UCSD-AML1 (cell line): ENCODE measurements at regions not wholly inside any gene's neighbourhood (a gene's known extent, or its start where the extent isn't known, plus 50 kb on each side); places are given as distances from the start of the nearest gene placed in this dataset.

Experiments
- DNase-seq: peaks from one replicate; lab custom pipeline; 2025; ENCODE audit not compliant: unreplicated experiment; lab: John Stamatoyannopoulos, UW

DNA sequence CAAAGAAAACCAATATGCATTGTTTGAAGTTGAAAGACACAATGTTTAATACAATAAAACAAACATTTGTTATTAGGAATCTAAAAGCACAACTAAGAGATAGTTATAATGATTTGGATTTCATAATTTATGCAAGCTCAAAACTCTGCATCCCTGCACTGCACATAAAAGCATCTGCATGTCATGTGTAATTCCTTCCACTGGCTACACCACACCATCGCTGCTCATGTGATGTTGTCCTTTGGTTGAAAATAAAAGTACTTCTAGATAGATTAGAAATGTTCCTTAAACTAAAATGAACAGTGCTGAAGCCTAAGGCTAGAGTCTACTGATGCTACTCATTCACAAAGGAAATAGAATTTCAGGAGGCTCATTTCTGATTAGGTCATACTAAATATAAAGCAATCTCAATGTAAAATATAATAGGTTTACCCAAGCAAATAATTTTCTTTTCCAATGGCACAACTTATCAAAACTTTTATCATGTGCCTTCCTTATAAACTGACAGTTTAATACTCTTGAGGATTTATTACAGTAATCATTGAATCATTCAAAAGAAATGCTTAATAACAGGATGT, 130.8 kb upstream of the DKK2 start:
- no peak for DNase-seq

DNA sequence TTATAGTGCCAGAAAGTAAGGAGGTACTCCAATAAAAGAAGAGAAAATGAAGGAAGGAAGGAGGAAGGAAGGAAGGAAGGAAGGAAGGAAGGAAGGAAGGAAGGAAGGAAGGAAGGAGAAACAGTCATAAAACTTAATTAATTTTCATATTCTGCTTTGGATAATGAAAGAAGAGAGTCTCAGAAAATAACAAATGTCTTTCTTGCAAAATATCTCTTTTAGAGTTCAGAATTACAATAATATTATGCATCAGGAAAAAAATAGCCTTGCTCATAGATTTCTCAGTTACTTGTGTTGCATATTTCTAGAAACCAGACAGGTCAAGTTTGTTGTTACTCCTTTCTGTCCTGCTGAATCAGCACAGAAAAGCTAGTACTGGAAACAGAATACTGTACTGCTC, 130.1 kb upstream of the DKK2 start:
- DNase-seq: no peak

DNA sequence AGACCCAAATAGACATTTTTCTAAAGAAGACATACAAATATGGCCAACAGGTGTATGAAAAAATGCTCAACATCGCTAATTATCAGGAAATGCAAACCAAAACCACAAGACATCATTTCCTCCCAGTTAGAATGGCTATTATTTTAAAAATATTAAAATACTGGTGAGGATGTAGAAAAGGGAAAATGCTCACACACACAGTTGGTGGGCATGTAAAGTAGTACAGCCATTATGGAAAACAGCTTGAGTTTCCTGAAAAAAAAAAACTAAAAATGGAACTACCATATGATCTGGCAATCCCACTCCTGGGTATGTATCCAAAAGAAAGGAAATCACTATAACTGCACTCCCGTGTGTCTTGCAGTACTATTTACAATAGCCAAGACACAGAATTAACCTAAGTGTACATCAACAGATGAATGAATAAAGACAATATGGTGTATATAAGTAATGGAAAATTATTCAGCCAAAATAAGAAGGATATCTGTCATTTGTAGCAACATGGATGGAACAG, 128.9 kb upstream of the DKK2 start:
- no peak for DNase-seq

DNA sequence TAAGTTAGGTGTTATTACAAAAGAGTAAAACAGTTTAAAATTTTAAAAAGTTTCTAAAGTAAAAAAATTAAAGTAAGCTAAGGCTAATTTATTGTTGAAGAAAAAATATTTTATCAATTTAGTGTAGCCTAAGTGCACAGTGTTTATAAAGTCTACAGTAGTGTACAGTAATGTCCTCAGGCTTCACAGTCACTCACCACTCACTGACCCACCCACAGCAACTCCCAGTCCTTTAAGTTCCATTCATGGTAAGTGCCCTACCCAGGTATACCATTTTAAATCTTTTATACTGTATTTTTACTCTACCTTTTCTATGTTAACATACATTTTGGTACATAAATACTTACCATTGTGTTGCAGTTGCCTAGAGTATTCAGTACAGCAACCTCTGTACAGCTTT, 120.3 kb upstream of the DKK2 start:
- DNase-seq: no peak

DNA sequence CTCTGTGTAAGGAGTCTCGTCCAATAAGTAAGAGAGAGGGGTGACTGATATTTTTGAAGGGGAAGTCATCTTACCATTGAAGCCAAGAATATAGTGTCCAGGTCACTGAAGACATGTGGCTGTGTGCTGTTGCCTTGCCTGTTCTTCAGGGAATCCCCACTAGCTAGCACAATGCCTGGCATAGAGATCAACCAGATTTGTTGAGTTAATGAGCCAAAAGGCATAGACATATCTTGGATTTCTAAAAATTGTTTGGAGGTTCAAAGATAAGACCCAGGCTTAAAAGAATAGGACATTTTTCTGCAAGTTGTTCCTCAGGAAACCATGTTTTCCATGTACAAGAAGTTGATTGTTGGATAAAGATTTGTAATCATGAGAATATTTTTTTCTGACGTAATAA, 119.3 kb upstream of the DKK2 start:
- DNase-seq: no peak

DNA sequence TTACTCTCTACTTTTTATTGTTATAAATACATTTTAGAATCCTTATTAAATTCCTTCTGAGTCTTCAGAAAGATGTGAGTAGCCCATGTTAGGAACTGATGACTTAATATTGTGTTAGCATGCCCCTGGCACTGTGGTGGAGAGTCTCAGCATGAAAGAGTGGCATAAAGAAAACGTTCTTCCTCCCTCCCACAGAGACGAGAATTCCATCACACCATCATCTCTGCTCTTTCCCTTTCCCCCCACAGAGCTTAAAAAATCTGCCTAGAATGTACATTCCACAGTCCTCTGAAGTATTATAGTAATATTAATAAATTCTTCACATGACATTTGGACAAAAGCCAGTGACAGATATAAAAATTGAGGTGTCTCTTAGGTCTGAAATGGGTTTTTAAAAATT, 117.8 kb upstream of the DKK2 start:
- DNase-seq: no peak

DNA sequence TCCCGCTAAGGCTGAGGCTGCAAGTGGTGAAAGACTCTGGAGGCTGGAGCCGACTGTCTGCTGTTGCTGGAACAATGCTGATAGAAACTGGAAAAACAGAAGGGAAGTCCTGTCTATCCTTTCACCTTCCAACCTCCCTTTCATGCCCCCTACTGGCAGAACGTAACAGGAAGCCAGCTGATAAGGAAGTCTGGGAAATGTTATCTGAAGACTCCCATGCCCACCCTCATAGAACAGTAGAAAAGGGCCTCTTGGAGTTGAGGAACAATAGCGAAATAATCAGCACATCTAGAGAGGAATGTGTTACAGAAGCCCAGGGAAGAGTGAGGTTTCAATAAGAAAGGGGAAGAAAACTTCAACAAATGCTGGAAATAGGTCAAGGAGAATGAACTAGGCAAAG, 117.1 kb upstream of the DKK2 start:
- DNase-seq: no peak

DNA sequence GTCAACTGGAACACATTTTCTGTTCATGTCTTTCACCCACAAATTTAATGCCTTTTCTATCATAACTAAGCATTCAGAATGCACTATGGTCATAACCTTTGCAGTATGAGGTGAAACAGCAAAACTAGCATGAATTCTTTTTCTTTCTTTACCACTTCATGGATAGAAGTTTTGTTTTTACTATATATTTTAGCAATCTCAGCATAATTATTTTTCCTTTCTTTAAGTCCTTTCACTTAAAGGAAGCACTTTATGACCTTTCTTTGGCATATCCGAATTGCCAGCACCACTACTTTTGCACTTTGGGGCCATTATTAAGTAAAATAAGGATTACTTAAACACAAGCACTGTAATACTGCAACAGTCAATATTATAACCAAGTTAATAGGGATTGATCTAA, 115.1 kb upstream of the DKK2 start:
- DNase-seq: no peak

DNA sequence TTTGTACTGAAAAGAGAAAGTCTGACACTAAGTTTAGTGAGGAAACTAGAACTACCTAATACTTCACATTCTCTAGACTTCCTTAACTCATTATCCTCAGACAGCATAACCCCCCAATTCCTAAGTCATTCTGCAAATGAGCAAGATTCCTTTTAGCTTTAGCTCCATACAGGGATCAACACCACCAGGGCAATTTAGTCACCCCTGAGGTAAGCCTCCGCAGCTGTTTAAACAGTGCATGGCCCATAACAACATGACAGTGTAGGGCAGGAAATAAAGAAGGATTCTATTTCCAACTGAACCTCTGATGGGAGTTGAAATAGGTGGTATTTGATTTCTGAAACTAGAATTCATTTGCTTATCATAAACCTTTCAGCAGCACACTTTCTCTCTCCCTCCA, 112.8 kb upstream of the DKK2 start:
- no peak for DNase-seq

DNA sequence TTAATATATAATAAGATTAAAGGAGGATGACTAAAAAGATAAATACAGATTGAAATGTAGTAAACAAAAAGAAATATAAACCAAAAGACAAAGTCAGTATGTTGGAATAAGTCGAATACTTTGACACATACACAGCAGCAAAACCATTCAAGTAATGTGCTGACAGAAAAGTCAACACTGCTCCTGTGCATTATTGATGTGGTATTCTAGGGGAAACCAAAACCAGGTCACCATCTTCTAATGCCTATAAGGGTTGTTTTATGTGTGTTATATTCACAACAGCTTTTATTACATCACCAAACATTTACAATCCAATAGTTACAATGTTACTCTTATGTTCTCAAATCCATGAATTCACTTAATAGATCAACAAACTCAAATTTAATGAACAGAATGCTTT, 111.8 kb upstream of the DKK2 start:
- DNase-seq: no peak

DNA sequence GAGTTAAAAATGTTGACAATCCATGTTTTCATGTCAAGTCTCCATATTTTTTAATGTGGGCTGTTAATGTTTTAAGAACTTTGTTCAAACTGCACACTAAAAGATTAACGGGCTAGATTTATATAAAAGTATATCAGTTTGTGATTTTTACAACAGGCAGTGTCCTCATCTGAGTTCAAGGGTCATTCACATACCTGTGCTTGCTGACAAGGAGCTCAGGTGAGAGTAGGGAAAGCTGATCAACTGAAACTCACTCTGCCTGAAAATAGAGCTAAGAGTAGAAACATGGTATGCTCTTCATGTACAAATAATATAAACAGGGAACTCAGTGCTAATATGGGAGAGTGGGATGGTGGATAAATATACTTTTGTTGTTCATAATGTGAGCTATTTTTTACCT, 102.3 kb upstream of the DKK2 start:
- no peak for DNase-seq

DNA sequence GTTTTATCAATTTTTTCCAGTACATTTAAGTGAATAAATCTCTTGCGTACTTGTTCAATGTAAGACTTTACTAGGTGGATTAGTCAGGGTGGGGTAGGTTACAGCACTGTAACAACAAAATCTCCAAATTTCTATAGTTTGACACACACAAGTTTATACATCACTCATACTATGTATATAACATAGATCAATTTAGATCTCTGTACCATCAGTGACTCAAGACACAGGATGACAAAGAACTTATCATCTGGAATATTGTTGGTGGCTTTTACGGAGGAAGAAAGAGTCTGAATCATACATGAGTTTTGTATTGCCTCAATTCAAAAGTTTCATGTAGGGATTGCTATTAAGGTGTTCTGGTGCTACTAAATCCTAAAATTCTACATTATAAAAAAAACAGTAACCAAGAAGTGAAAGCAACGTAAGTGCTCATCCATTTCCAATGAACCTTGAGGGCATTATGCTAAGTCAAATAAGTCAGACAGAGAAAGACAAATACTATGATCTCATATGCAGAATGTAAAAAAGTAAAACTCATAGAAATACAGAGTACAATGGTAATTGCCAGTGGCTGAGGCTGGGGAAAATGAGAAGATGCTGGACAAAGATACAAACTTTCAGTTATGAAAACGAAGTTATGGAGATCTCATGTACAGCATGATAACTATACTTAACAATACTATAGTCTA, 98.0 kb upstream of the DKK2 start:
- no peak for DNase-seq

DNA sequence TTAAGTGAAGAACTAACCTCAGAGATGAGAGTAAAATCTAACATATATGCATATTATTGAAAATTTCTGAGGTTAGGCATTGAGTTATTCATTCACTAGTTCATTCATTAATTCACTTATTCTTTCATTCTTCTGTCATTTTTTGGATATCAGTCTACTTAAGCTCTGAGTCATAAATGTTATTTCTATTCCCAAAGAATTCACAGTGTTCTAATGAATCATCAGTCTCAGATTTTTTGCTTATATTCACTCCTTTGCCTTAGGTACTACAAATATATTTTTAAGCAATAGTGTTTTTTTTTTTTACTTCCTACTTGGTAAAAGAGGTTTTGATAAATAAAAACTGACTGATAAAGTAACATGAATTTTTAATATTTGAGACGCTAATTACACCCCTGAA, 95.2 kb upstream of the DKK2 start:
- no peak for DNase-seq

DNA sequence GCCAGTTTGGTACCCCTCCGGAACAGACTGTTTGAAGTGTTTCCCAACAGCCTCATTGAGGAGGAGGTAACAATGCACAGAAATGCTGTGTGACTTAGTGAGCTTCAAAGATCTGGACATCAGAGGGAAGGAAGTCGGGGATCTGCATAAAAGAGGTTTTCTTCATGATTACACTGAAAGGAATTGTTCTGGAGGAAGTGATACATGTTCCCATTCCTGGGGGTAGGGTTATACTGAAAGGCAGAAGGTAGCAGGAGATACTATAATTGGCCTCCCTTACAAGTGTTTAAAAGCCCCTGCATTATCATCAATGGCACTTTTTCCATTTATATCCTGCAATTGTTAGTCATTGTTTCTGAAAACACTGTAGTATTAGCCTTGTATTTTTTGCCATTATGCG, 94.0 kb upstream of the DKK2 start:
- no peak for DNase-seq

DNA sequence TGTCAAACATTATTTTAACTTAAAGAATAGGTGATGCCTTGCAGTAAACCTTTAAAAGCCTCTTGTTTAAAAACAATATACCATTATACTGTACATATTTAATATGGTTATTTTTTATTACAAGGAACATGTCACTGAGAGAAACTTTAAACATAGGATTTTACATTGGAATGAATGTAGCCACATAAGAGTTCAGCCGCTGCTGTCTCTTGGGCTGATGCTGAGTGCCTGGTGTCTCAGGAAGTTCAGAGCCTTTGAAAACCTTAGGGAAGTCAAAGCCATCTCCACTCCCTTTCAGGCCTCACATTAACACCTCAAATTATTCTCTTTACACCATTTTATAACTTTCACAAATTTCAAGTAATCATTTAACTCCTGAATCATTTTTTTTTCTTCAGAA, 93.5 kb upstream of the DKK2 start:
- DNase-seq: no peak

DNA sequence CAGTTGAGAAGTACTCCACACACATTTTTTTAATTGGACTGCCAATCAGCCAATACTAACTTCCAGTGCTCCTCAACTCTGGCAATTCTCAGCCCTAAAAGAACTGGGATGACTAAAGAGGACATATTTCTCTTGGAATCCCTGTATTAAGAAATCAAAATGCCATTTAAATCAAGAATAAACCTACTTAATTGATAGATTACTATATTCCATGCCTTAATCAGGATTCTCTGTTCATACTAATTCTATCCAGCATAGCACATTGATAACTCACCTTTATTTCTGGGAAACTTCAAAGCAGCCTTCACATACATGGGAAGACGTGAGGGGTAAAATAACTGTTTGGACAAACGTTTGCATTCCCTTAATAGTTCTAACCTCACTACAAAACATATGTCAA, 93.0 kb upstream of the DKK2 start:
- no peak for DNase-seq

DNA sequence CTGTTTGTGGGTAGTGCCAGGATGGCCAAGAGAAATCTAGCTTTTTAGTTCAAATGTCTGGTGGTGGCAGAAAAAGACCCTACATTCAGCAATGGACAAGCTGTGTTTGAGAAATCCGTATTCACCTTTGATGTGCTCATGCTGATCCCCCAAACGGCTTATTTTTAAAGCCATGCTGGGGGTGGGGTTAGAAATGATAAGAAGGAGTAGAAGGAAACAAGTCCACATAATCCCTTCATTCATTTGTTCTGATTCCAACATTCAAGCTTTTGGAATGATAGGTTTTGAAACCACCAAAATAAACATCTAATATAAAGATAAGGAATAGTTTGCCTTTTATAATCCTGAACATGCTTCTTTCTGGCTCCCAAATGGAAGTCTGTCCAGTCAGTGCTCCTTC, 92.0 kb upstream of the DKK2 start:
- no peak for DNase-seq

DNA sequence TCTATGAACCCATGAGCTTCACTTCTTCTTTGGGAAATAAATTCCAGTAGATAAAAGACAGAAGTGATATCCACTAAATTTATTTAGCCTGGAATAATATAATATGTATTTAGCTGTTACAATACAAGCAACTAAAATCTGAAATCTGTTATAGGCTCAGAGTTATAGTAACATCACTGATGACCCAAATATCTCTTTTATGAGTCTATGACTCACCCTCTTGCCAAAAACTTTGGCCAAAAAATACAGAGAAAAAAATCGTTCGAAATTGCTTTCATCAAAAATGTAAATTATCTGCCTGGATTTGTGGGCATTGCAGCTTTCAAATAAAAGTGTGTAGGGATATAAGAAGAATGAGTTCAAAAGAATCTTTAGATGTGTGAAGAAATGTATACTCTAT, 89.4 kb upstream of the DKK2 start:
- no peak for DNase-seq

DNA sequence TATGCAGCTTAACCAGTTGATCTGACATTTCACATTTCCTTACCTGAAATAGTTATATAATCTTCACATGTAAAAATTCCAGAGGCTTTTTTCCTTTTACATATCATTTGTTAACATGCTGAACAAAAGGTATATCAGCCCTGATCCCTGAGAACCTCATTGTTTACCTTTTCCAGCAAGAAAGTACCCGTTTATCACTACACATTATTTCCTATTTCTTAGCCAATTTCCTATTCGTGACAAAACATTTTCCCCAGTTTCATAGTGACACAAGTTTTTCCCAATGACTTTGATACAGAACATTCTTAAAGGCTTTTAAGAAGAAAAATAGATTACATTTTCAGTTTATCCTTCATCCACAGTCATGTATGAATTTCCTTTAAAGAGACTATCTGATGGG, 86.6 kb upstream of the DKK2 start:
- no peak for DNase-seq

DNA sequence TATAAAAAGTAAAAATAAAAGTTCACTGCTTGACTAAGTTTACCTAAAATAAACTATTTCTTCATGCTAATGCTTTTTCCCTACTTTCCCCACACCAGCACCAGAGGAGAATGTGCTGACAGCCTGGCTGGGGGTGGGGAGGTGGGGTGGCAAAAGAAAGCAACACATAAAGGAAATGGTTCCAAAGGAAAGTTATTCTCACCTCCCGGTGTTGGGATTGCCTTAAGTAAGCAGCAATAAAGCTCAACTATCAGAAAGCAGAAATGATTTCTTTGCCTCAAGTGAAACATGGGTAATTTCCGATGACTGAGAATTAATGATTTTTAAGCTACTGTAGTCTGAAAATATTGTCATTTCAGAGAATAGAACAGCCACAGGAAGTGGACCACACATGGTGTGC, 84.5 kb upstream of the DKK2 start:
- no peak for DNase-seq

DNA sequence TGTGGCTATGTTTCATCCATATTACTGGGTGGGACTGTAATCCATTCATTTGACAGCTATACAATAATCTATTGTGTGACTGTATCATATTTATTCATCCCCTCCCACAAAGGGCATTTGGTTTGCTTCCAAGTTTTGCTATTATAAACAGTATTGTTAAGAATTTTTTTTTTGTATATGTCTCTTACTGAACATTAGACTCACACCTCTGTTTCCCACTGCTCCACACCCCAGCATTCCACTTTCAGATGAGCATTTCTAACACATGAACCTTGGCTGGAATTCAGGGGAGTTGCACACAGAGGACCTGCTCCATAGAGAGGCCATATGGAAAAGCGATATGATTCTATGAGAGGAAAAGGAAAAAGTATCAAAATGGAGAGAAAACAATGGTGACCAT, 81.6 kb upstream of the DKK2 start:
- DNase-seq: no peak

DNA sequence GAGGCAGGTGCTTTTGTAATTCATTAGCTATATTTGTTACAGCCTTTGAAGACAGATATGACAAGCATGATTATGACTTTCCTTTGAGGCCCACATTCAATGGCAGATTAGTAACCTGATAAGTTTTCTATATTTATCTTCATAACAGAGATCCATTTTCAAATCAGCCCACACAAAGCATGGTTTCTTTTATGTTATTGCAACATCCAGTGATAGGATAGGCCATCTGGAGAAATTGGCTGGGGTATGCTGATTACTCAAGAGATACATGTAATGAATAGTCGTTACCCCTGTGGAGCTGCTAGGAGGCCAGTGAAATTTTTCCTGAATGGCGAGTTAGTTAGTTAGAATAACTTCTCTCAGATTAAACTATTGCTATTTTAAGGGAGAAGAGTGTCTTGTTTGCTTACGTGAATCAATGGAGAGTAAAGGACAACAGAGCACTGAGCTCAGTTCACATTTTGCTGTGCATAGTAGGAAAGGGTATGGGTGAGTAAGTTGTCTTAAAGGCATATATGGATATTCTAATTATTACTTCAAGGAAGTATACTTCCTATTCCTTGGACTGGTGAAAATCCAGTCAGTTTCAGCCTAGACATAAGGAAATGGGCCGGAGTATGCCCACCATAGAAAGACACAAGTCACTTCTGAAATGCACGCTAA, 79.2 kb upstream of the DKK2 start:
- DNase-seq: no peak

DNA sequence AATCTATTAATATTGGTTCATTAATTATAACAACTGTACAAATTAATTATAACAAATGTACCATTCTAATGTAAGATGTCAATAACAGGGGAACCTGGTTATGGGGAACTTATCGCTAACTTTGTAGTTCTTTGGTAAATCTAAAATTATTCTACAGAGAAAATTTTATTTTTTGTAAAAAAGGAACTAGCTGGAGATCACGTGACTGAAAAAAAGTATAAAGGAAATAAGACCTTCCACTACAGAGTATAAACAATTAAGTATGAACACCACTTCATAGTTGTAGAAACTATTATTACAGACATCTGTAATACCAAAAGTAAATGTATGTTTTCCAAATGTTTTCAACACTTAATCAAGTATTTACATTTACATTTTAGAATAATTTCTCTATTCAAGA, 77.9 kb upstream of the DKK2 start:
- DNase-seq: no peak
